Neural cell (in vitro differentiated cells): ENCODE measurements at regions not wholly inside any gene's neighbourhood (a gene's known extent, or its start where the extent isn't known, plus 50 kb on each side); places are given as distances from the start of the nearest gene placed in this dataset.
"Not testable (repeated sequence)": the region's sequence is repeated elsewhere in the genome, so short reads cannot be mapped to it uniquely, and the experiment has no call there.

Experiments used
- EZH2 ChIP-seq: fragments of 200-600, 300-800 bp; shearing (Covaris generic), sonication (generic); IDR thresholded peaks from 2 replicates; pipeline ENCODE4 v1.6.1; 2014; ENCODE audit warnings: antibody characterized with exemption, low read length, borderline replicate concordance, mild to moderate bottlenecking; ENCODE audit not compliant: insufficient read depth, poor library complexity, severe bottlenecking
- MXI1 ChIP-seq: fragments of 450-650 bp; conservative IDR thresholded peaks from 2 replicates; pipeline ENCODE4 v1.6.1; 2014; ENCODE audit warnings: antibody characterized with exemption, mild to moderate bottlenecking; ENCODE audit not compliant: poor library complexity, severe bottlenecking
- POLR2AphosphoS5 ChIP-seq: IDR thresholded peaks from 2 replicates; pipeline ENCODE4 v1.6.1; 2012
- RAD21 ChIP-seq: fragments of 450-650 bp; conservative IDR thresholded peaks from 2 replicates; pipeline ENCODE4 v1.6.1; 2014; ENCODE audit warnings: antibody characterized with exemption, mild to moderate bottlenecking, moderate library complexity
- REST ChIP-seq: IDR thresholded peaks from 2 replicates; pipeline ENCODE4 v1.6.1; 2012; ENCODE audit warnings: borderline replicate concordance
- TF ChIP-seq, protein P1 (sequence below): fragments of 450-650 bp; IDR thresholded peaks from 2 replicates; pipeline ENCODE4 v1.5.1; 2014; ENCODE audit warnings: antibody characterized with exemption, mild to moderate bottlenecking, moderate library complexity; ENCODE audit not compliant: poor library complexity, severe bottlenecking

DNA sequence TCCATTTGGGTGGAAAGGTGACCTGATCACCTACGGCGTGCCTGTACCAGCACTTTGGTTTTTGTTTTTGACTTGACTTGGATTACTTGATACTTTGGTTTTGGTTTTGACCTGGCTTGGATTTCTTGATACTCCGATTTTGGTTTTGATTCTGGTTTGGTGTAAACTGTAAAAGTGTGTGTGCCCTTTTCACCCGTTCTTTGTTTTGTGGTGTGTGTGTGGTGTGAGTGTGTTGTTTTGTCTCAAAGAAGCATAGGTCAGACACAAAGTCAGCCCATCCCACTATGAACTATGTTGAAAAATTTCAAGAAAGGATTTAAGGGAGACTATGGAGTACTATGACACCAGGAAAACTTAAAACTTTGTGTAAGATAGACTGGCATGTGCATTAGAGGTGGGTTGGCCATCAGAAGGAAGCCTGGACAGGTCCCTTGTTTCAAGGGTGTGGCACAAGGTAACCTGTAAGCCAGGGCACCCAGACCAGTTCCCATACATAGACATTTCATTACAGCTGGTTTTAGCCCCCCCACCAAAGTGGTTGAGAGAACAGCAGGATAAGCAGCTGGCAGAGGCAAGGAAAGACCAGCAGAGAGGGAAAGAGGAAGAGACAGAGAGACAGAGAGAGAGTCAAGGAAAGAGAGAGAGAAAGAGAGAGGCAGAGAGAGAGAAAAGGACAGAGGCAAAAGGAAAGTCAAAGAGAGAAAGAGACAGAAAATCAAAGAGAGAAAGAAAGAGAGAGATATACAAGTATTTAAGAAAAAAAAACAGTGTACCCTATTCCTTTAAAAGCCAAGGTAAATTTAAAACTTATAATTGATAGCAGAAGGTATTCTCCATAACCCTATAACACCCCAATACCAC, 187.9 kb upstream of the NDUFV2 start:
- not testable (repeated sequence) for TF ChIP-seq MXI1, POLR2AphosphoS5, EZH2, RAD21, REST
- TF ChIP-seq, protein P1, sequence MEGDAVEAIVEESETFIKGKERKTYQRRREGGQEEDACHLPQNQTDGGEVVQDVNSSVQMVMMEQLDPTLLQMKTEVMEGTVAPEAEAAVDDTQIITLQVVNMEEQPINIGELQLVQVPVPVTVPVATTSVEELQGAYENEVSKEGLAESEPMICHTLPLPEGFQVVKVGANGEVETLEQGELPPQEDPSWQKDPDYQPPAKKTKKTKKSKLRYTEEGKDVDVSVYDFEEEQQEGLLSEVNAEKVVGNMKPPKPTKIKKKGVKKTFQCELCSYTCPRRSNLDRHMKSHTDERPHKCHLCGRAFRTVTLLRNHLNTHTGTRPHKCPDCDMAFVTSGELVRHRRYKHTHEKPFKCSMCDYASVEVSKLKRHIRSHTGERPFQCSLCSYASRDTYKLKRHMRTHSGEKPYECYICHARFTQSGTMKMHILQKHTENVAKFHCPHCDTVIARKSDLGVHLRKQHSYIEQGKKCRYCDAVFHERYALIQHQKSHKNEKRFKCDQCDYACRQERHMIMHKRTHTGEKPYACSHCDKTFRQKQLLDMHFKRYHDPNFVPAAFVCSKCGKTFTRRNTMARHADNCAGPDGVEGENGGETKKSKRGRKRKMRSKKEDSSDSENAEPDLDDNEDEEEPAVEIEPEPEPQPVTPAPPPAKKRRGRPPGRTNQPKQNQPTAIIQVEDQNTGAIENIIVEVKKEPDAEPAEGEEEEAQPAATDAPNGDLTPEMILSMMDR, result not testable (repeated sequence)
